ENCODE measurements at regions not wholly inside any gene's neighbourhood (a gene's known extent, or its start where the extent isn't known, plus 50 kb on each side); places are given as distances from the start of the nearest gene placed in this dataset.

GRCh38 chr1:222104097-222104496, 362.2 kb upstream of the DUSP10 start:
- H3K36me3 ChIP-seq (replicated peaks) = no peaks in the 10 kb centered on the region
- no peaks in the 10 kb centered on the region for H3K27me3 ChIP-seq (replicated peaks)
- TF ChIP-seq, protein P1, sequence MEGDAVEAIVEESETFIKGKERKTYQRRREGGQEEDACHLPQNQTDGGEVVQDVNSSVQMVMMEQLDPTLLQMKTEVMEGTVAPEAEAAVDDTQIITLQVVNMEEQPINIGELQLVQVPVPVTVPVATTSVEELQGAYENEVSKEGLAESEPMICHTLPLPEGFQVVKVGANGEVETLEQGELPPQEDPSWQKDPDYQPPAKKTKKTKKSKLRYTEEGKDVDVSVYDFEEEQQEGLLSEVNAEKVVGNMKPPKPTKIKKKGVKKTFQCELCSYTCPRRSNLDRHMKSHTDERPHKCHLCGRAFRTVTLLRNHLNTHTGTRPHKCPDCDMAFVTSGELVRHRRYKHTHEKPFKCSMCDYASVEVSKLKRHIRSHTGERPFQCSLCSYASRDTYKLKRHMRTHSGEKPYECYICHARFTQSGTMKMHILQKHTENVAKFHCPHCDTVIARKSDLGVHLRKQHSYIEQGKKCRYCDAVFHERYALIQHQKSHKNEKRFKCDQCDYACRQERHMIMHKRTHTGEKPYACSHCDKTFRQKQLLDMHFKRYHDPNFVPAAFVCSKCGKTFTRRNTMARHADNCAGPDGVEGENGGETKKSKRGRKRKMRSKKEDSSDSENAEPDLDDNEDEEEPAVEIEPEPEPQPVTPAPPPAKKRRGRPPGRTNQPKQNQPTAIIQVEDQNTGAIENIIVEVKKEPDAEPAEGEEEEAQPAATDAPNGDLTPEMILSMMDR (IDR thresholded peaks at IDR 0.05; ENCODE audit: low read depth, low read length, missing control alignments) = no peak
- in situ Hi-C loops (cut with HindIII; ENCODE audit: low pct_ligation_motif_present, low sequenced_read_pairs) = no loop called here
- H3K27ac ChIP-seq = no peak overlapping the region
- no peak for DNase-seq
- H3K4me3 ChIP-seq (ENCODE audit: low read depth, low read length) = no peak overlapping the region

DNA sequence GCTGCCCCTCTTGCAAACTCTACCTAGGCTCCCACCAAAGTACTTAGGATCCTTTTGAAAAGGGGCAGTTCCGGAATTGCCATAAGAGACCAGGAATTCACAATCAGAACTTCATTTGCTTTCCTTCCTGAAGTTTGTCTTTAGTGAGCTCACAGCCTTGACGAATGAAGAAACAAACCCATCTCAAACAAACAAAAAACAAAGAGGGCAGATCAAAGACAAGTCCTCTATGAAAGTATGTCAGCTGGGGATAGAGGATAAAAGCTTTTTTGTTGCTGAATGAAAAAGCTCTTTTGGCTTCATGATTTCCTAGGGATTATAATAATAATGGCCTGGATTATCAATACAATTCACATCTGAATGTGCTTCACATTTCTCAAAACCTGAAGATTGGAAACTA, 357.9 kb upstream of the DUSP10 start:
- TF ChIP-seq, protein P1 (IDR thresholded peaks at IDR 0.05; ENCODE audit: low read depth, low read length, missing control alignments) = no peak
- Histone ChIP-seq H3K27ac (no peak overlapping the region), H3K27me3 (replicated peaks) (no peaks in the 10 kb centered on the region), H3K36me3 (replicated peaks) (no peaks in the 10 kb centered on the region), H3K4me3 (ENCODE audit: low read depth, low read length) (no peak overlapping the region)
- DNase-seq = no peak
- in situ Hi-C loops (cut with HindIII; ENCODE audit: low pct_ligation_motif_present, low sequenced_read_pairs) = no loop called here

DNA sequence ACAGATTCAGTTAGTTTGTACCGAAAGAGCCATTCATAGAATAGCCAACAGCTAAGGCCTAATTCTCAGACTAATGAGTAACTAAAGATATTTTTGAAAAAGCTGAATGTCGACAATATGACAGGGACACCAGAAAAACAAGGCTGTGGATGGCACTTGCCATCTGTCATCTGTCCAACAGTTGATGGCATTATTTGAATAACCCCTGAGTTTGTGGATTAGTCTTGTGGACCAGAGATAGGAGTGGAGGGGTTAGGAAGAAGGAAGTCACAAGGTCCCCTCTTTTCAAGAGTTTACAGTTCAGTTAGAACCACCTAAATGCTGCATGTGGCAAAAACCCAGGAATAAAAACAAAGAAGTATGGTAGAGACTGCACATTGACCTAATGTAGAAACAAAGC, 356.5 kb upstream of the DUSP10 start:
- H3K27me3 ChIP-seq (replicated peaks) = no peaks in the 10 kb centered on the region
- TF ChIP-seq, protein P1 (IDR thresholded peaks at IDR 0.05; ENCODE audit: low read depth, low read length, missing control alignments) = no peak
- H3K4me3 ChIP-seq (ENCODE audit: low read depth, low read length) = no peak overlapping the region
- H3K36me3 ChIP-seq (replicated peaks) = no peaks in the 10 kb centered on the region
- in situ Hi-C loops (cut with HindIII; ENCODE audit: low pct_ligation_motif_present, low sequenced_read_pairs) = no loop called here
- DNase-seq = no peak
- no peak overlapping the region for H3K27ac ChIP-seq

DNA sequence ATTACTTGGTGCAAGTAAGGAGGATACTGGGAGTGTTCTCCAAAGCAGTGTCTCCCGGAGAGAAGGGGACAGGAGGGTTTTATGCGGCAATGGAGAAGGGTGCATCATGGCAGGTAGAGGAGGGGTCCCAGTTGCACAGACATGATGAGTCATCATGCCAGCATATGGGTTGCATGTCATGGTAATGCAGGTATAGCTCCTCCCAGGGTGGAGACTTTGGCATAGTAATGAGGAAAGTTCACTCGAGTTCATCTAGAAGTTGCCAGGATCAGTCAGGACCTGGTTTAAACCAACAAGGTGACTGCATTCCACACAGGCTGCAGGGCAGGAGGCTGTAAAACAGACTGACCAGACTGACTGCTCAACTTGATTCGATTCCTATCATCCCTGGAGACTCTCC, 355.7 kb upstream of the DUSP10 start:
- Histone ChIP-seq H3K4me3 (ENCODE audit: low read depth, low read length) (no peak overlapping the region), H3K27me3 (replicated peaks) (no peaks in the 10 kb centered on the region), H3K36me3 (replicated peaks) (no peaks in the 10 kb centered on the region), H3K27ac (no peak overlapping the region)
- DNase-seq = no peak
- in situ Hi-C loops (cut with HindIII; ENCODE audit: low pct_ligation_motif_present, low sequenced_read_pairs) = no loop called here
- TF ChIP-seq, protein P1 (IDR thresholded peaks at IDR 0.05; ENCODE audit: low read depth, low read length, missing control alignments) = no peak

GRCh38 chr1:222096883-222097282, 355.0 kb upstream of the DUSP10 start:
- no peak for DNase-seq
- no peak overlapping the region for H3K27ac ChIP-seq
- no peaks in the 10 kb centered on the region for H3K27me3 ChIP-seq (replicated peaks)
- H3K36me3 ChIP-seq (replicated peaks) = no peaks in the 10 kb centered on the region
- H3K4me3 ChIP-seq (ENCODE audit: low read depth, low read length) = no peak overlapping the region
- TF ChIP-seq, protein P1 (IDR thresholded peaks at IDR 0.05; ENCODE audit: low read depth, low read length, missing control alignments) = no peak
- in situ Hi-C loops (cut with HindIII; ENCODE audit: low pct_ligation_motif_present, low sequenced_read_pairs) = no loop called here

GRCh38 chr1:222096476-222096772, 354.5 kb upstream of the DUSP10 start:
- in situ Hi-C loops (cut with HindIII; ENCODE audit: low pct_ligation_motif_present, low sequenced_read_pairs) = no loop called here
- TF ChIP-seq, protein P1 (IDR thresholded peaks at IDR 0.05; ENCODE audit: low read depth, low read length, missing control alignments) = no peak

More at GRCh38 chr1:222096476-222096772, 354.5 kb upstream of the DUSP10 start:
- no peak for DNase-seq
- Histone ChIP-seq H3K36me3 (replicated peaks) (no peaks in the 10 kb centered on the region), H3K27me3 (replicated peaks) (no peaks in the 10 kb centered on the region), H3K27ac (no peak overlapping the region), H3K4me3 (ENCODE audit: low read depth, low read length) (no peak overlapping the region)

All from brain microvascular endothelial cell (primary cell).